ENCODE measurements at regions not wholly inside any gene's neighbourhood (a gene's known extent, or its start where the extent isn't known, plus 50 kb on each side); places are given as distances from the start of the nearest gene placed in this dataset.

- Mint-ChIP-seq H3K27ac (no peak overlapping the region), H3K4me3 (no peak overlapping the region), H3K4me1 (no peaks in the 10 kb centered on the region), H3K27me3 (no peaks in the 10 kb centered on the region), H3K36me3 (ENCODE audit: low read depth) (no peaks in the 10 kb centered on the region), H3K9me3 (peaks cover 3% of the 10 kb centered on the region)
- no peak for DNase-seq
- intact Hi-C loops (cut with micrococcal nuclease), result no loop called here
These were observed 657.4 kb upstream of the ATXN8OS start for GRCh38 chr13:69450245-69450644.

GRCh38 chr13:69425235-69425634 lies 682.4 kb upstream of the ATXN8OS start:
- Mint-ChIP-seq H3K9me3 (peaks cover 36% of the 10 kb centered on the region), H3K36me3 (ENCODE audit: low read depth) (no peaks in the 10 kb centered on the region), H3K4me1 (no peaks in the 10 kb centered on the region), H3K27me3 (no peaks in the 10 kb centered on the region), H3K27ac (no peak overlapping the region), H3K4me3 (no peak overlapping the region)
- DNase-seq, result no peak
- intact Hi-C loops (cut with micrococcal nuclease), result no loop called here

GRCh38 chr13:69423844-69424243 lies 683.8 kb upstream of the ATXN8OS start:
- DNase-seq, result no peak
- intact Hi-C loops (cut with micrococcal nuclease), result no loop called here
- H3K4me3 Mint-ChIP-seq, result no peak overlapping the region
- no peaks in the 10 kb centered on the region for H3K36me3 Mint-ChIP-seq (ENCODE audit: low read depth)
- H3K4me1 Mint-ChIP-seq, result no peaks in the 10 kb centered on the region
- peaks cover 30% of the 10 kb centered on the region for H3K9me3 Mint-ChIP-seq
- no peak overlapping the region for H3K27ac Mint-ChIP-seq
- H3K27me3 Mint-ChIP-seq, result no peaks in the 10 kb centered on the region

GRCh38 chr13:69418319-69418718 lies 689.3 kb upstream of the ATXN8OS start:
- Mint-ChIP-seq H3K4me1 (no peaks in the 10 kb centered on the region), H3K4me3 (no peak overlapping the region), H3K36me3 (ENCODE audit: low read depth) (no peaks in the 10 kb centered on the region), H3K27ac (no peak overlapping the region), H3K27me3 (no peaks in the 10 kb centered on the region), H3K9me3 (peaks cover 11% of the 10 kb centered on the region)
- intact Hi-C loops (cut with micrococcal nuclease), result no loop called here
- no peak for DNase-seq

DNA sequence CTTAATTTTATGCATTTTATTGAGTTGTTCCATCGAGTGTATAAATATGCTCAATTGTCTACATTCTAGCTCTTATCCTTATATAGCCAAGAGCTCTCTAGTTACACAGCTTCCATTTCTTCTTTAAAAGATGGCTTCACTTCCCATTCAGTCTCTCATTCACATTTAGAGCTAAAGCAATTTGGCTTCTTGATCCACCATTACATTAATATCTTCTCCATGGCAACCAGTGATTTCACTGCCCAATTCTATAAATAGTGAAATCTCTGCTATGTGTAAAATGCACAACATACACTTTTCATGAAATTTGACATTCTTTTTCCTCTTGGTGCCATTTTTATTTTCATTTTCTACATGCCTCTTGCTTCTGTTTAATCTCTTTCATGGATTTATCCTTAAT lies 696.9 kb upstream of the ATXN8OS start:
- no peaks in the 10 kb centered on the region for H3K36me3 Mint-ChIP-seq (ENCODE audit: low read depth)
- intact Hi-C loops (cut with micrococcal nuclease), result no loop called here
- no peaks in the 10 kb centered on the region for H3K4me1 Mint-ChIP-seq
- no peak for DNase-seq
- H3K27ac Mint-ChIP-seq, result no peak overlapping the region
- H3K9me3 Mint-ChIP-seq, result peaks cover 11% of the 10 kb centered on the region
- H3K27me3 Mint-ChIP-seq, result no peaks in the 10 kb centered on the region
- no peak overlapping the region for H3K4me3 Mint-ChIP-seq

DNA sequence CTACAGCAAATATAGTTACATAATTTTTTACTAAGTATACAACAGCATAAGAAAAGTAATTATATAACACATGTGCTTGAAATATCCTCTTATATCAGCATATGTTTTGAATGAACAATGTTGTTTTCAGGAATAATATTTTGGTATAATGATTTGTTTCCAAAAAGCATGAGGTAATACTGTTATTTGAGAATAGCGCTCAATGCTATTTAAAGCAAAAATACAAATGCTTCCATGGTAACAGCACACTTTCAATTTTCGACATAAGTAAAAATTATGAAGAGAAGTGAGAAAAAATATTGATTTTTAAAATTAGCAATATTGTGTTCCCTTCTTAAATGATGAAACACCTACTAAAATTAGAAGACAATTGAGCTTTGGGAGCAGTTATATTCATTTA lies 715.9 kb upstream of the ATXN8OS start:
- H3K27me3 Mint-ChIP-seq, result no peaks in the 10 kb centered on the region
- intact Hi-C loops (cut with micrococcal nuclease), result no loop called here
- H3K36me3 Mint-ChIP-seq (ENCODE audit: low read depth), result no peaks in the 10 kb centered on the region
- peaks cover 10% of the 10 kb centered on the region for H3K9me3 Mint-ChIP-seq
- no peak for DNase-seq
- no peak overlapping the region for H3K27ac Mint-ChIP-seq
- H3K4me3 Mint-ChIP-seq, result no peak overlapping the region
- no peaks in the 10 kb centered on the region for H3K4me1 Mint-ChIP-seq

DNA sequence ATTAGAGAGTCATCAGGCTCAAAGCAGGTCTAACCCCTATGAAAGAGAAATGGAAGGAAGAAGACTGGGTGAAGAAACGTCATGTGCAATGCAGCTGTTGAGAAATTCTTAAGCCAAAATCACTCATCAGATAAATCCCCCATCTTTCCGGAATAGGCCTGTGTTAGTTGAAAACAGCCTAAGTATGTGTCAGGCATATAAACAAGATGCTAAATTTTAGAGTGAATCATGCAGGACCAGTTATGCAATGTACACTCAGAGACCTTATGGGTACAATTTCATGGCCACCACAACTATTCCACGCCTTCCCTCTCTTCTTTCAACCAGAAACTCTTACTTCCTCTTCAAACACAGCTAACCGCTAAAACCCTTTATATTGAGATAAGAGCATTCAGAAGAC lies 717.7 kb upstream of the ATXN8OS start:
- H3K36me3 Mint-ChIP-seq (ENCODE audit: low read depth), result no peaks in the 10 kb centered on the region
- H3K9me3 Mint-ChIP-seq, result peaks cover 10% of the 10 kb centered on the region
- intact Hi-C loops (cut with micrococcal nuclease), result no loop called here
- no peak overlapping the region for H3K27ac Mint-ChIP-seq
- H3K27me3 Mint-ChIP-seq, result no peaks in the 10 kb centered on the region
- DNase-seq, result no peak
- no peak overlapping the region for H3K4me3 Mint-ChIP-seq
- H3K4me1 Mint-ChIP-seq, result no peaks in the 10 kb centered on the region

DNA sequence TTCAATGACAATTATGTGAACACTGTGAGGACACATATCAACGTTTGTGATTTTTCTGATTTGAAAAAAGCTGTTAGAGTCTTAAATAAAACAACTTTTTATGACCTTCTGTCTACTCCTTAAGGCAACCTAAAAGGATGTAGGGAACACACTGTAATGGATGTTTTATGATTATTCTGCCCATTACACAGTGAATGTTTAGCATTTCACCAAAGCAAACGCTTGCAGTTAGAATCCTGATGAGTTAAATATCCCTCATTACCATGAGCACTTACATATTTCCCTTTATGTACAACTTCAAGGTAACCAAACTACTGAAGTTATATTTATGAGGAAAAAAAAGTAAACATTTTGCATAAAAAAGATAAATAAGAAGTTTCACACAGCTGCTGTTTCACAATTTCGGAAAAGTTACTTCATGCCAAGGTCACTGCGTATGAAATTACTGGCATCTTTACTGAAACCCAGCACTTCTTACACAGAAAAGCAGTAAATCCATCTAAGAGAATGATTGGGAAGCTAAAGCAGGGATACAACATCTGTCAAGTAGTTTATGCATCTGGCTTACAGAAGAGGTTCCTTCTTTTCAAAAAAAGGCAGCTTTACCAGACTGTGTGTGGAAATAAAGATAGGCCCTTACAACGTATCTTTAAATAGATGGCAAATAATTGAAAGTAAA lies 733.7 kb upstream of the ATXN8OS start:
- intact Hi-C loops (cut with micrococcal nuclease), result no loop called here
- Mint-ChIP-seq H3K4me3 (no peak overlapping the region), H3K9me3 (no peaks in the 10 kb centered on the region), H3K4me1 (no peaks in the 10 kb centered on the region), H3K36me3 (ENCODE audit: low read depth) (no peaks in the 10 kb centered on the region), H3K27me3 (no peaks in the 10 kb centered on the region), H3K27ac (no peak overlapping the region)
- no peak for DNase-seq

- no peaks in the 10 kb centered on the region for H3K27me3 Mint-ChIP-seq
- no peak for DNase-seq
- no peaks in the 10 kb centered on the region for H3K36me3 Mint-ChIP-seq (ENCODE audit: low read depth)
- H3K27ac Mint-ChIP-seq, result no peak overlapping the region
- peaks cover 11% of the 10 kb centered on the region for H3K9me3 Mint-ChIP-seq
- H3K4me1 Mint-ChIP-seq, result no peaks in the 10 kb centered on the region
- no peak overlapping the region for H3K4me3 Mint-ChIP-seq
- intact Hi-C loops (cut with micrococcal nuclease), result no loop called here
These were observed 744.3 kb upstream of the ATXN8OS start for GRCh38 chr13:69363360-69363759.

DNA sequence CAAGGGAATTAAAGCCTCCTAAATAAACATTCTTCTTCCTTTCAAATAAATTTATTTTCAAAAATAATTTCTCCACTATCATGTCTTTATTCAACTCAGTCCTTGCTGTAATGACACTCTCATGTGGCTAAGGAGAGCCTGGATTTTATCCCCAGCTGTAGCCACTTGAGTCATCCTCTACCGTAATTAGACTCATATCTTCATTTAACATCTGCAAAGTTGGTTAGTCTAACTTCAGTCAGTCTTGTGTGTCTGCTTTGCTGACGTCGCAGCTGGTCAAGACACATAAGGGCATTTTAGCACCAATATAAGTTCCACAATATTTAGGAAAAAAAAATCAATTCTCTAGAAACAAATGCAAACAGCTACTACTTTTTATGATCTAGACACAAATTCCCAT lies 776.4 kb upstream of the ATXN8OS start:
- H3K27ac Mint-ChIP-seq, result no peak overlapping the region
- intact Hi-C loops (cut with micrococcal nuclease), result no loop called here
- DNase-seq, result no peak
- H3K9me3 Mint-ChIP-seq, result peaks cover 3% of the 10 kb centered on the region
- no peak overlapping the region for H3K4me3 Mint-ChIP-seq
- no peaks in the 10 kb centered on the region for H3K4me1 Mint-ChIP-seq
- no peaks in the 10 kb centered on the region for H3K36me3 Mint-ChIP-seq (ENCODE audit: low read depth)
- H3K27me3 Mint-ChIP-seq, result no peaks in the 10 kb centered on the region

- H3K27ac Mint-ChIP-seq, result no peak overlapping the region
- H3K27me3 Mint-ChIP-seq, result no peaks in the 10 kb centered on the region
- no peaks in the 10 kb centered on the region for H3K4me1 Mint-ChIP-seq
- intact Hi-C loops (cut with micrococcal nuclease), result no loop called here
- no peak overlapping the region for H3K4me3 Mint-ChIP-seq
- no peaks in the 10 kb centered on the region for H3K9me3 Mint-ChIP-seq
- no peaks in the 10 kb centered on the region for H3K36me3 Mint-ChIP-seq (ENCODE audit: low read depth)
- no peak for DNase-seq
These were observed 783.3 kb upstream of the ATXN8OS start for GRCh38 chr13:69324090-69324886.

- DNase-seq, result no peak
- Mint-ChIP-seq H3K27ac (no peak overlapping the region), H3K4me3 (no peak overlapping the region)
These were observed 788.0 kb upstream of the ATXN8OS start for GRCh38 chr13:69319656-69320055.

GRCh38 chr13:69315039-69315438 lies 792.6 kb upstream of the ATXN8OS start:
- no peaks in the 10 kb centered on the region for H3K27me3 Mint-ChIP-seq
- H3K36me3 Mint-ChIP-seq (ENCODE audit: low read depth), result no peaks in the 10 kb centered on the region

More at GRCh38 chr13:69319656-69320055, 788.0 kb upstream of the ATXN8OS start:
- Mint-ChIP-seq H3K9me3 (no peaks in the 10 kb centered on the region), H3K27me3 (no peaks in the 10 kb centered on the region), H3K36me3 (ENCODE audit: low read depth) (no peaks in the 10 kb centered on the region), H3K4me1 (no peaks in the 10 kb centered on the region)
- intact Hi-C loops (cut with micrococcal nuclease), result no loop called here

DNA sequence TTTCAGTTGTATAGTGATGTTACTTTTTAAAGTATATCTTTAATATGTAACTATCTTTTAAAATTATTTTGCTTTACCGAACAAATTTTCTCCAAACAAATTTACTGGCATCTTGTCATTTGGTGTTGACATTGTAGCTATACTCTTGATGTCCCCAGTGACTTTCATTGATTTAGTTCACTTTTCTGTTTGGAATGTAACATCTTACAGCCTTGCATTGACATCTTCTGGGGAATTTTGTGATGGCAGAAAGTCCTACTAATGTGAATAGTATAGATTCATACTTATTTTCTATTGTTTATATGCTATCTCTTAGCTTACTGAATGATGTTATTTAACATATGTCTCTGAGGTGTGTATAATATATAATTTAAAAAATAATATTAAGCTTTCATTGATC lies 800.9 kb upstream of the ATXN8OS start:
- Mint-ChIP-seq H3K27ac (no peak overlapping the region), H3K27me3 (no peaks in the 10 kb centered on the region), H3K4me1 (no peaks in the 10 kb centered on the region), H3K9me3 (no peaks in the 10 kb centered on the region), H3K36me3 (ENCODE audit: low read depth) (no peaks in the 10 kb centered on the region), H3K4me3 (no peak overlapping the region)
- DNase-seq, result no peak
- intact Hi-C loops (cut with micrococcal nuclease), result no loop called here

More at GRCh38 chr13:69315039-69315438, 792.6 kb upstream of the ATXN8OS start:
- Mint-ChIP-seq H3K4me1 (no peaks in the 10 kb centered on the region), H3K27ac (no peak overlapping the region), H3K4me3 (no peak overlapping the region), H3K9me3 (no peaks in the 10 kb centered on the region)
- DNase-seq, result no peak
- intact Hi-C loops (cut with micrococcal nuclease), result no loop called here
